ENCODE measurements at regions not wholly inside any gene's neighbourhood (a gene's known extent, or its start where the extent isn't known, plus 50 kb on each side); places are given as distances from the start of the nearest gene placed in this dataset.

GRCh38 chr15:91604122-91604521 is 249.4 kb upstream of the SLCO3A1 start:
- no peaks in the 10 kb centered on the region for H3K9me3 ChIP-seq
- intact Hi-C loops (cut with DNase I), result no loop called here

GRCh38 chr15:91605576-91605975 is 247.9 kb upstream of the SLCO3A1 start:
- intact Hi-C loops (cut with DNase I), result no loop called here
- TF ChIP-seq CTCF (IDR thresholded peaks at IDR 0.05), result no peak
- Histone ChIP-seq H3K27me3 (no peaks in the 10 kb centered on the region), H3K4me3 (no peak overlapping the region), H3K4me1 (no peaks in the 10 kb centered on the region), H3K9me3 (no peaks in the 10 kb centered on the region), H3K36me3 (no peaks in the 10 kb centered on the region), H3K9ac (ENCODE audit: low read depth in 2 of 2, low read length in 2 of 2) (no peak overlapping the region), H3K27ac (no peak overlapping the region)
- DNase-seq, result no peak

More at GRCh38 chr15:91604122-91604521, 249.4 kb upstream of the SLCO3A1 start:
- no peaks in the 10 kb centered on the region for H3K27me3 ChIP-seq
- H3K27ac ChIP-seq, result no peak overlapping the region
- DNase-seq, result no peak
- H3K4me3 ChIP-seq, result no peak overlapping the region
- no peak for TF ChIP-seq CTCF (IDR thresholded peaks at IDR 0.05)
- H3K4me1 ChIP-seq, result no peaks in the 10 kb centered on the region
- H3K36me3 ChIP-seq, result no peaks in the 10 kb centered on the region
- no peak overlapping the region for H3K9ac ChIP-seq (ENCODE audit: low read depth in 2 of 2, low read length in 2 of 2)

- intact Hi-C loops (cut with DNase I), result no loop called here
- H3K4me3 ChIP-seq, result no peak overlapping the region
- DNase-seq, result no peak
- no peaks in the 10 kb centered on the region for H3K9me3 ChIP-seq
- H3K9ac ChIP-seq (ENCODE audit: low read depth in 2 of 2, low read length in 2 of 2), result no peak overlapping the region
- H3K4me1 ChIP-seq, result no peaks in the 10 kb centered on the region
- TF ChIP-seq CTCF (IDR thresholded peaks at IDR 0.05), result no peak
- H3K27ac ChIP-seq, result no peak overlapping the region
- H3K27me3 ChIP-seq, result no peaks in the 10 kb centered on the region
- H3K36me3 ChIP-seq, result no peaks in the 10 kb centered on the region
Measured at GRCh38 chr15:91609231-91609630, 244.3 kb upstream of the SLCO3A1 start.

- intact Hi-C loops (cut with DNase I), result no loop called here
- Histone ChIP-seq H3K36me3 (no peaks in the 10 kb centered on the region), H3K27ac (no peak overlapping the region), H3K9me3 (no peaks in the 10 kb centered on the region), H3K27me3 (no peaks in the 10 kb centered on the region), H3K9ac (ENCODE audit: low read depth in 2 of 2, low read length in 2 of 2) (no peak overlapping the region), H3K4me3 (no peak overlapping the region), H3K4me1 (no peaks in the 10 kb centered on the region)
- no peak for TF ChIP-seq CTCF (IDR thresholded peaks at IDR 0.05)
- no peak for DNase-seq
Measured at GRCh38 chr15:91609966-91610365, 243.5 kb upstream of the SLCO3A1 start.

- Histone ChIP-seq H3K4me3 (no peak overlapping the region), H3K27me3 (no peaks in the 10 kb centered on the region), H3K27ac (no peak overlapping the region), H3K9ac (ENCODE audit: low read depth in 2 of 2, low read length in 2 of 2) (no peak overlapping the region), H3K36me3 (no peaks in the 10 kb centered on the region), H3K4me1 (no peaks in the 10 kb centered on the region), H3K9me3 (no peaks in the 10 kb centered on the region)
- no peak for DNase-seq
- intact Hi-C loops (cut with DNase I), result no loop called here
- TF ChIP-seq CTCF (IDR thresholded peaks at IDR 0.05), result no peak
Measured at GRCh38 chr15:91611561-91612323, 241.8 kb upstream of the SLCO3A1 start.
